ENCODE measurements at regions not wholly inside any gene's neighbourhood (a gene's known extent, or its start where the extent isn't known, plus 50 kb on each side); places are given as distances from the start of the nearest gene placed in this dataset.

- no peak overlapping the region for H2BK120ac ChIP-seq (replicated peaks; ENCODE audit: low read depth, low read length)
- no peak overlapping the region for H3K23ac ChIP-seq (ENCODE audit: insufficient read length)
- H3K79me2 ChIP-seq (ENCODE audit: control insufficient read depth in 1 of 2, insufficient read depth in 2 of 2, low read length in 2 of 2) = no peaks in the 10 kb centered on the region
- H3K9me3 ChIP-seq (ENCODE audit: insufficient read depth in 2 of 2, low read depth in 1 of 2, low read length in 1 of 2) = no peaks in the 10 kb centered on the region
- H4K5ac ChIP-seq (ENCODE audit: insufficient read length, low read depth, low read length) = peak overlapping the region; percentile 22
- WGBS, 2 experiments (ENCODE audit: extremely low coverage in 1 of 2, insufficient coverage in 1 of 2, insufficient read length in 1 of 2, insufficient replicate concordance in 2 of 2, low coverage in 1 of 2, low lambda C conversion rate in 2 of 2, missing lambda C conversion rate in 1 of 2) = 42% methylated on average over 10 of the region's 10 CpGs; no CpG with 5 or more reads in 1 of the 2 experiments
- ChIA-PET CTCF (ENCODE audit: partially characterized antibody) (interaction anchor here (0.6 to 2.5 kb wide), 7 partner anchors 17 to 605 kb away, joined by 3 to 6 read pairs (median 3); no protein-coding TSS in a partner anchor), POLR2A (ENCODE audit: partially characterized antibody) (interaction anchor here (1.0 to 2.6 kb wide), 10 partner anchors 10 to 87 kb away, joined by 3 to 14 read pairs (median 4); partner anchors contain the start of gene ZNF532)
- no peak overlapping the region for H2BK15ac ChIP-seq (ENCODE audit: low read length)
- H4K91ac ChIP-seq (replicated peaks; ENCODE audit: insufficient read length, low read length) = no peak overlapping the region
- H3K36me3 ChIP-seq (ENCODE audit: control insufficient read depth in 2 of 4, insufficient read depth in 4 of 4, low read length in 3 of 4) = no peaks in the 10 kb centered on the region
- peak overlapping the region; percentile 0; the same call in 1 of the 2 replicates for H2AK5ac ChIP-seq (ENCODE audit: low read depth, low read length)
- DNase-seq (ENCODE audit: low read depth in 1 of 2, low spot score in 2 of 2) (peak in 1 of 2 experiments; percentile 27), FAIRE-seq (no peak)
- H4K8ac ChIP-seq (ENCODE audit: extremely low read depth, insufficient read depth, low read length) = no peak overlapping the region
- peak overlapping the region; percentile 97; the same call in 1 of the 2 replicates for H2BK5ac ChIP-seq (ENCODE audit: low read depth, low read length)
- H3K79me1 ChIP-seq (ENCODE audit: low read depth, low read length) = no peaks in the 10 kb centered on the region
- no peak overlapping the region; the same call in 1 of the 2 replicates for H3K27ac ChIP-seq (ENCODE audit: low read depth, low read length)
- H3K27me3 ChIP-seq (replicated peaks in 1 of 4; ENCODE audit: control insufficient read depth in 3 of 4, extremely low read depth in 1 of 4, insufficient read depth in 3 of 4, low read length in 3 of 4) = no peaks in the 10 kb centered on the region
- H3K4me3 ChIP-seq (ENCODE audit: extremely low read depth in 1 of 4, insufficient read depth in 2 of 4, low read depth in 3 of 4, low read length in 4 of 4) = no peak overlapping the region
- H3K18ac ChIP-seq (ENCODE audit: extremely low read depth, low read length) = peak overlapping the region; percentile 39; the same call in 1 of the 2 replicates
- no peak overlapping the region for H2BK12ac ChIP-seq (ENCODE audit: low read depth, low read length)
- H3K4me2 ChIP-seq (ENCODE audit: insufficient read depth in 1 of 2, low read depth in 2 of 2, low read length in 2 of 2) = no peak overlapping the region
- H3K4ac ChIP-seq (replicated peaks; ENCODE audit: insufficient read length, low read depth, low read length) = no peak overlapping the region
- no peak for TF ChIP-seq TAF1 (IDR thresholded peaks at IDR 0.05; ENCODE audit: low read depth, low read length)
- no peak for TF ChIP-seq CBX8 (IDR thresholded peaks at IDR 0.05; ENCODE audit: borderline replicate concordance, low read depth, low read length)
- TF ChIP-seq NRF1 (IDR thresholded peaks at IDR 0.05; ENCODE audit: low read depth, low read length) = 0 out of 2 replicates have a peak, but pooled peaks have one; percentile 18
- no peak for TF ChIP-seq SP4 (IDR thresholded peaks at IDR 0.05; ENCODE audit: low read length)
- no peak for TF ChIP-seq CHD1 (IDR thresholded peaks at IDR 0.05; ENCODE audit: low read depth, low read length)
- no peak for TF ChIP-seq BRCA1 (IDR thresholded peaks at IDR 0.05; ENCODE audit: low read depth, low read length)
- TF ChIP-seq TEAD4 (IDR thresholded peaks at IDR 0.05; ENCODE audit: low read depth, low read length) = peak; percentile 44; the same call in 1 of the 2 replicates
- 0 out of 2 replicates have a peak, but pooled peaks have one; percentile 38 for TF ChIP-seq SP1 (IDR thresholded peaks at IDR 0.05; ENCODE audit: low read depth, low read length)
- TF ChIP-seq CEBPB (IDR thresholded peaks at IDR 0.05; ENCODE audit: low read depth, low read length) = no peak
- TF ChIP-seq NANOG (IDR thresholded peaks at IDR 0.05; ENCODE audit: insufficient read depth, low read depth, low read length, poor library complexity, severe bottlenecking) = peak; percentile 61
- no peak for TF ChIP-seq E2F6 (IDR thresholded peaks at IDR 0.05)
- peak; percentile 19; the same call in 1 of the 2 replicates for TF ChIP-seq EGR1 (IDR thresholded peaks at IDR 0.05; ENCODE audit: borderline replicate concordance, low read depth, low read length)
- H3K23me2 ChIP-seq (ENCODE audit: low read depth, low read length) = no peaks in the 10 kb centered on the region
- no peaks in the 10 kb centered on the region for H4K20me1 ChIP-seq (replicated peaks in 1 of 2; ENCODE audit: control insufficient read depth in 1 of 2, insufficient read depth in 2 of 2, low read length in 2 of 2)
- H3K56ac ChIP-seq (replicated peaks; ENCODE audit: insufficient read length, low read depth, low read length) = no peak overlapping the region
- H3K14ac ChIP-seq (ENCODE audit: insufficient read length) = no peak overlapping the region
- no peak overlapping the region for H2BK20ac ChIP-seq (ENCODE audit: low read length)
- no peak overlapping the region for H3K9ac ChIP-seq (replicated peaks in 1 of 4; ENCODE audit: extremely low read depth in 1 of 4, low read depth in 3 of 4, low read length in 3 of 4)
- no peak overlapping the region for H2AFZ ChIP-seq (ENCODE audit: low read length)
- peaks cover 2 to 12% (median 8%) of the 10 kb centered on the region in 4 experiments; a peak in 6 of 7 replicates for H3K4me1 ChIP-seq (replicated peaks in 1 of 4; ENCODE audit: control insufficient read depth in 3 of 4, insufficient read depth in 4 of 4, low read length in 3 of 4)
Measured at GRCh38 chr18:58808349-58808748, 56.3 kb upstream of the ZNF532 start.

All from H1 (cell line).